GM12891 (cell line): ENCODE measurements at regions not wholly inside any gene's neighbourhood (a gene's known extent, or its start where the extent isn't known, plus 50 kb on each side); places are given as distances from the start of the nearest gene placed in this dataset.

Source experiments
- DNase-seq: peaks from one replicate; pipeline ENCODE4 v3.0.0; 2011; ENCODE audit warnings: low spot score; ENCODE audit not compliant: insufficient read length
- FAIRE-seq: peaks from 2 replicates; lab custom pipeline; 2011; peaks lifted over from hg19 to GRCh38; lab: Jason Lieb, UNC
- PAX5 ChIP-seq: IDR thresholded peaks from 2 replicates; pipeline ENCODE4 v1.6.1; 2011; ENCODE audit warnings: low read length, moderate library complexity, mild to moderate bottlenecking; ENCODE audit not compliant: insufficient read depth, severe bottlenecking
- POLR2A ChIP-seq: IDR thresholded peaks from 2 replicates; pipeline ENCODE4 v1.6.1; 2011; ENCODE audit warnings: low read depth, low read length, control low read depth
- POLR2AphosphoS5 ChIP-seq: IDR thresholded peaks from 2 replicates; pipeline ENCODE4 v1.6.1; 2011; ENCODE audit warnings: low read depth, low read length, control low read depth
- POU2F2 ChIP-seq: IDR thresholded peaks from 2 replicates; pipeline ENCODE4 v1.6.1; 2011; ENCODE audit warnings: low read depth, mild to moderate bottlenecking, control low read depth, low read length, moderate library complexity
- SPI1 ChIP-seq: IDR thresholded peaks from 2 replicates; pipeline ENCODE4 v1.6.1; 2011; ENCODE audit warnings: low read depth, low read length, control low read depth
- TAF1 ChIP-seq: IDR thresholded peaks from 2 replicates; pipeline ENCODE4 v1.6.1; 2011; ENCODE audit warnings: low read depth, low read length, control low read depth

- FAIRE-seq (no peak), DNase-seq (peak; percentile 27)
- TF ChIP-seq POLR2AphosphoS5: no peak
- TF ChIP-seq SPI1: no peak
- TF ChIP-seq TAF1: no peak
- no peak for TF ChIP-seq POU2F2
- TF ChIP-seq PAX5: no peak
- no peak for TF ChIP-seq POLR2A
Observed at GRCh38 chr10:91694170-91694794, 61.4 kb upstream of the PPP1R3C start.

- DNase-seq: no peak
- FAIRE-seq: no peak
- TF ChIP-seq TAF1 (no peak), SPI1 (no peak), POU2F2 (no peak)
Observed at GRCh38 chr10:91691981-91692380, 59.1 kb upstream of the PPP1R3C start.

GRCh38 chr10:91690996-91691676, 58.3 kb upstream of the PPP1R3C start:
- DNase-seq (no peak), FAIRE-seq (no peak)
- TF ChIP-seq SPI1 (no peak), PAX5 (no peak), POLR2AphosphoS5 (no peak), POU2F2 (no peak), TAF1 (no peak), POLR2A (no peak)

- no peak for FAIRE-seq
- DNase-seq: no peak
- TF ChIP-seq POU2F2: no peak
- TF ChIP-seq TAF1: no peak
- no peak for TF ChIP-seq POLR2A
- no peak for TF ChIP-seq PAX5
- TF ChIP-seq SPI1: no peak
Observed at GRCh38 chr10:91690412-91690811, 57.5 kb upstream of the PPP1R3C start.

GRCh38 chr10:91689731-91690168, 56.9 kb upstream of the PPP1R3C start:
- no peak for TF ChIP-seq PAX5
- TF ChIP-seq POLR2AphosphoS5: no peak
- no peak for TF ChIP-seq TAF1
- no peak for TF ChIP-seq SPI1
- no peak for TF ChIP-seq POLR2A
- TF ChIP-seq POU2F2: no peak
- DNase-seq (no peak), FAIRE-seq (no peak)

- TF ChIP-seq PAX5: no peak
- TF ChIP-seq POLR2AphosphoS5: no peak
- no peak for TF ChIP-seq POLR2A
- no peak for FAIRE-seq
- DNase-seq: no peak
Observed at GRCh38 chr10:91684841-91685240, 52.0 kb upstream of the PPP1R3C start.

GRCh38 chr10:91683975-91684374, 51.1 kb upstream of the PPP1R3C start:
- DNase-seq: no peak
- FAIRE-seq: no peak
- TF ChIP-seq TAF1 (no peak), POLR2AphosphoS5 (no peak), PAX5 (no peak), POU2F2 (no peak), POLR2A (no peak), SPI1 (no peak)

- DNase-seq: no peak
- FAIRE-seq: no peak
- TF ChIP-seq SPI1 (no peak), POU2F2 (no peak), POLR2A (no peak), POLR2AphosphoS5 (no peak), TAF1 (no peak), PAX5 (no peak)
Observed at GRCh38 chr10:91682912-91683311, 50.0 kb upstream of the PPP1R3C start.
